ENCODE measurements at regions not wholly inside any gene's neighbourhood (a gene's known extent, or its start where the extent isn't known, plus 50 kb on each side); places are given as distances from the start of the nearest gene placed in this dataset.

GRCh38 chr6:45830441-45831139 is 185.1 kb downstream of the CLIC5 start:
- DNase-seq (ENCODE audit: low read depth) = peak; percentile 65

- DNase-seq (ENCODE audit: low read depth) = no peak
Measured at GRCh38 chr6:45829873-45830272, 185.8 kb downstream of the CLIC5 start.

- DNase-seq (ENCODE audit: low read depth) = peak; percentile 90
Measured at GRCh38 chr6:45827952-45828530, 187.6 kb downstream of the CLIC5 start.

- DNase-seq (ENCODE audit: low read depth) = no peak
Measured at GRCh38 chr6:45822873-45823272, 192.8 kb downstream of the CLIC5 start.

- no peak for DNase-seq (ENCODE audit: low read depth)
Measured at GRCh38 chr6:45822246-45822812, 193.3 kb downstream of the CLIC5 start.

GRCh38 chr6:45818655-45819054 is 197.0 kb downstream of the CLIC5 start:
- no peak for DNase-seq (ENCODE audit: low read depth)

- peak; percentile 66 for DNase-seq (ENCODE audit: low read depth)
Measured at GRCh38 chr6:45816674-45817297, 198.9 kb downstream of the CLIC5 start.

- DNase-seq (ENCODE audit: low read depth) = peak; percentile 87
Measured at GRCh38 chr6:45815466-45816125, 200.1 kb downstream of the CLIC5 start.

- DNase-seq (ENCODE audit: low read depth) = no peak
Measured at GRCh38 chr6:45814772-45815171, 200.9 kb downstream of the CLIC5 start.

GRCh38 chr6:45813943-45814342 is 201.7 kb downstream of the CLIC5 start:
- DNase-seq (ENCODE audit: low read depth) = no peak

GRCh38 chr6:45812922-45813321 is 202.7 kb downstream of the CLIC5 start:
- peak; percentile 27 for DNase-seq (ENCODE audit: low read depth)

GRCh38 chr6:45808917-45809316 is 206.7 kb downstream of the CLIC5 start:
- no peak for DNase-seq (ENCODE audit: low read depth)

- no peak for DNase-seq (ENCODE audit: low read depth)
Measured at GRCh38 chr6:45808042-45808645, 207.5 kb downstream of the CLIC5 start.

- DNase-seq (ENCODE audit: low read depth) = no peak
Measured at GRCh38 chr6:45807311-45808041, 208.2 kb downstream of the CLIC5 start.

GRCh38 chr6:45806172-45806571 is 209.5 kb downstream of the CLIC5 start:
- no peak for DNase-seq (ENCODE audit: low read depth)

GRCh38 chr6:45803071-45803470 is 212.6 kb downstream of the CLIC5 start:
- no peak for DNase-seq (ENCODE audit: low read depth)

- no peak for DNase-seq (ENCODE audit: low read depth)
Measured at GRCh38 chr6:45801471-45802289, 214.0 kb downstream of the CLIC5 start.

GRCh38 chr6:45800911-45801310 is 214.7 kb downstream of the CLIC5 start:
- no peak for DNase-seq (ENCODE audit: low read depth)

- no peak for DNase-seq (ENCODE audit: low read depth)
Measured at GRCh38 chr6:45795678-45796077, 220.0 kb downstream of the CLIC5 start.

- DNase-seq (ENCODE audit: low read depth) = no peak
Measured at GRCh38 chr6:45794465-45794864, 221.2 kb downstream of the CLIC5 start.
